Body of pancreas (tissue), 4 donors: ENCODE measurements at regions not wholly inside any gene's neighbourhood (a gene's known extent, or its start where the extent isn't known, plus 50 kb on each side); places are given as distances from the start of the nearest gene placed in this dataset.

Experiments
- ATAC-seq: fragments of 150-250 bp; one replicate; pipeline ENCODE4 v1.9.1; 2016
- DNase-seq, 4 donors: peaks; one replicate each; pipeline ENCODE4 v3.0.0-alpha.2; 2019
- H3K27ac ChIP-seq, 4 donors: fragments of 200-600 bp; sonication (generic); 1 replicate in 3 of 4; 2 replicates in 1 of 4; pipeline versions ENCODE4 v1.5.1 to v1.6.1; 2016 to 2019; ENCODE audit warnings: mild to moderate bottlenecking in 1 of 4, mixed read lengths in 1 of 4, moderate library complexity in 1 of 4
- H3K27me3 ChIP-seq, 2 donors: fragments of 200-600 bp; sonication (generic); one replicate each; pipeline ENCODE4 v1.6.0; 2016; ENCODE audit warnings: mild to moderate bottlenecking in 1 of 2
- H3K36me3 ChIP-seq, 2 donors: fragments of 200-600 bp; sonication (generic); replicated peaks in 1 of 2; 2 replicates each; pipeline ENCODE4 v1.5.1; 2016; ENCODE audit warnings: low read depth in 2 of 2; ENCODE audit not compliant: insufficient read depth in 1 of 2
- H3K4me1 ChIP-seq: fragments of 200-600 bp; sonication (generic); one replicate; pipeline ENCODE4 v1.6.0; 2016
- H3K4me3 ChIP-seq, 2 donors: fragments of 200-600 bp; sonication (generic); 1 replicate in 1 of 2; 2 replicates in 1 of 2; pipeline ENCODE4 v1.5.1; 2016 to 2019
- H3K9me3 ChIP-seq, 3 donors: fragments of 200-600 bp; sonication (generic); 1 replicate in 2 of 3; 2 replicates in 1 of 3; pipeline ENCODE4 v1.5.1; 2016
- CTCF ChIP-seq, 7 experiments: fragments of 450-650 bp in 4 of 7; fragments of 200-600 bp in 3 of 7; sonication (generic) in 3 of 7; IDR thresholded peaks; one replicate each; pipeline ENCODE4 v1.5.1; 2016 to 2019; ENCODE audit warnings: antibody characterized with exemption in 7 of 7
- POLR2A ChIP-seq, 3 donors: fragments of 450-650 bp; IDR thresholded peaks; one replicate each; pipeline ENCODE4 v1.6.1; 2016; ENCODE audit warnings: antibody characterized with exemption in 3 of 3, mild to moderate bottlenecking in 2 of 3
- WGBS, 2 donors: methylation state at CpG; one replicate each; pipeline ENCODE4 v1.1.5; 2017; 5-methylcytosine and 5-hydroxymethylcytosine counted together
- intact Hi-C: fragments of 100-400 bp; cut with DNase I; formaldehyde crosslinking; loops from one replicate; pipeline ENCODE4 v1.15.1; 2023

- intact Hi-C loops = no loop called here
- no peak for ATAC-seq
- Histone ChIP-seq H3K4me1 (no peaks in the 10 kb centered on the region), H3K27me3 (no peaks in the 10 kb centered on the region), H3K27ac (no peak overlapping the region), H3K36me3 (no peaks in the 10 kb centered on the region), H3K4me3 (no peak overlapping the region), H3K9me3 (no peaks in the 10 kb centered on the region)
- TF ChIP-seq POLR2A (IDR thresholded peaks at IDR 0.05) (no peak), CTCF (IDR thresholded peaks at IDR 0.05) (no peak)
- 48% methylated on average over 3 of the region's 3 CpGs for WGBS, 2 donors
- DNase-seq = no peak
Measured at GRCh38 chr13:57507752-57508463, 123.6 kb upstream of the PCDH17 start.

GRCh38 chr13:57511603-57512002 lies 119.9 kb upstream of the PCDH17 start:
- DNase-seq (no peak), ATAC-seq (no peak)
- intact Hi-C loops = no loop called here
- Histone ChIP-seq H3K9me3 (no peaks in the 10 kb centered on the region), H3K27ac (no peak overlapping the region), H3K36me3 (no peaks in the 10 kb centered on the region), H3K27me3 (no peaks in the 10 kb centered on the region), H3K4me1 (no peaks in the 10 kb centered on the region), H3K4me3 (no peak overlapping the region)
- no peak for TF ChIP-seq POLR2A (IDR thresholded peaks at IDR 0.05)
- no peak for TF ChIP-seq CTCF (IDR thresholded peaks at IDR 0.05)

- no peak for DNase-seq
- Histone ChIP-seq H3K4me1 (no peaks in the 10 kb centered on the region), H3K27me3 (no peaks in the 10 kb centered on the region), H3K27ac (no peak overlapping the region), H3K36me3 (no peaks in the 10 kb centered on the region), H3K9me3 (no peaks in the 10 kb centered on the region), H3K4me3 (no peak overlapping the region)
- WGBS, 2 donors = 45 to 50% methylated on average over 1 of the region's 1 CpG
- ATAC-seq = no peak
- TF ChIP-seq POLR2A (IDR thresholded peaks at IDR 0.05) (no peak), CTCF (IDR thresholded peaks at IDR 0.05) (no peak)
- intact Hi-C loops = no loop called here
Measured at GRCh38 chr13:57527114-57527735, 104.3 kb upstream of the PCDH17 start.

- TF ChIP-seq POLR2A (IDR thresholded peaks at IDR 0.05) = no peak
- no peak for TF ChIP-seq CTCF (IDR thresholded peaks at IDR 0.05)
Measured at GRCh38 chr13:57531256-57531655, 100.3 kb upstream of the PCDH17 start.

GRCh38 chr13:57546942-57547341 lies 84.6 kb upstream of the PCDH17 start:
- ATAC-seq (no peak), DNase-seq (no peak)
- no peaks in the 10 kb centered on the region for H3K36me3 ChIP-seq
- no peak overlapping the region for H3K27ac ChIP-seq
- H3K9me3 ChIP-seq = no peaks in the 10 kb centered on the region
- no peaks in the 10 kb centered on the region for H3K27me3 ChIP-seq
- no peak overlapping the region for H3K4me3 ChIP-seq
- H3K4me1 ChIP-seq = no peaks in the 10 kb centered on the region
- intact Hi-C loops = no loop called here
- no peak for TF ChIP-seq POLR2A (IDR thresholded peaks at IDR 0.05)
- TF ChIP-seq CTCF (IDR thresholded peaks at IDR 0.05) = no peak

More at GRCh38 chr13:57531256-57531655, 100.3 kb upstream of the PCDH17 start:
- H3K36me3 ChIP-seq = no peaks in the 10 kb centered on the region
- DNase-seq (no peak), ATAC-seq (no peak)
- intact Hi-C loops = no loop called here
- H3K4me1 ChIP-seq = no peaks in the 10 kb centered on the region
- H3K27ac ChIP-seq = no peak overlapping the region
- H3K27me3 ChIP-seq = no peaks in the 10 kb centered on the region
- H3K9me3 ChIP-seq = no peaks in the 10 kb centered on the region
- no peak overlapping the region for H3K4me3 ChIP-seq
